NCI-H2196 (cell line): ENCODE measurements at regions not wholly inside any gene's neighbourhood (a gene's known extent, or its start where the extent isn't known, plus 50 kb on each side); places are given as distances from the start of the nearest gene placed in this dataset.
"Not testable (repeated sequence)": the region's sequence is repeated elsewhere in the genome, so short reads cannot be mapped to it uniquely, and the experiment has no call there.

ENCODE experiments used
- DNase-seq: peaks from one replicate; lab custom pipeline; 2025; ENCODE audit not compliant: unreplicated experiment; lab: John Stamatoyannopoulos, UW

DNA sequence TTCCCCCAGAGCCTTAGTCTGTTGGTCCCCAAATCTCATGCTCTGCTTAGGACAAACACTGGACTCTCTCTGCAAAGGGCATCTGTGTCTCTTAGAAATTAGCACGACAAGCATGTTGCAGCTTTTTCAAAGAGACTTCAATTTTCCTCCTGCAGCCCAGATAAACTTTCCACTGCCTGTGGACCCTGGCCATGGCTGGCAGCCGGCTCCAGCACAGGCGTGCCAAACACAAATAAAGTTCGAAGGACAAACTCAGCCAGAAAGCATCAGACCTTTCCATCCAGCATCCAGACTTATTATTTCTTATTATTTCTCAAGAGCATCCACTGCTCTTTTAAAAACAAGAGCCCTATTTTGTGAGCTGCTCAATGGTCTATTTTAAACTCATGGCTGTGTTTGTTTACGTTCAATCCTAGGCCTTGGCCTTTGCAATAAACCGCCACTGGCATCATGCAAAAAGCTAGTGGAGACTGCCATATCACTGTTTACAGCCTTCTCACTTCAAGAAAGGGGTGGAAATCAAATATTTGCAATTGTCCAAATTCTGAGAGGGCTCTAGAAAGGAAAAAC, 300.8 kb downstream of the BCL11A start:
- no peak for DNase-seq

DNA sequence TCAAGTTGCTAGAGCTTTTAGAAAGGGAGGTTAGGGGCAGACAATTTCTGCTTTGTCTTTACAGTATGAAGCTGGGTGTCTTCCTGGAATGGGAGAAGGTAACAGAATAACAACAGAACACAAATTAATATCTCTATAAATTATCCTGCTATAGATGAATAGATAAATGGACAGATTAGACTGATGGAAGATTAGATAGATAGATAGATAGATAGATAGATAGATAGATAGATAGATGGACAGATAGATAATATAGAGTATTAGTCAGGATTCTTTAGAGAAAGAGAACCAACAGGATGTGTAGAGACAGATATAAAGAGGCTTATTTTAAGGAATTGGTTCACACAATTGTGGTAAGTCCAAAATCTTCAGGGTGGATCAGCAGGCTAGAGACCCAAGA, 302.2 kb downstream of the BCL11A start:
- no peak for DNase-seq

DNA sequence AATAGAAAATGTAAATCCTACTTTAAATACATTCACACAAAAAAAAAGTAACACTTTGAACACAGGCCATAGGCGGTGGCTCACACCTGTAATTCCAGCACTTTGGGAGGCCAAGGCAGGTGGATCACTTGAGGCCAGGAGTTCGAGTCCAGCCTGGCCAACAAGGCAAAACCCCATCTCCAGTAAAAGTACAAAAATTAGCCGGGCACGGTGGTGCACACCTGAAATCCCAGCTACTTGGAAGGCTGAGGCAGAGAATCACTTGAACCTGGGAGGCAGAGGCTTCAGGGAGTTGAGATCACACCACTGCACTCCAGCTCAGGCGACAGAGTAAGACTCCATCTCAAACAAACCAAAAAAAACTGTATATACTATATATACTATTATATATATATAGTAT, 303.6 kb downstream of the BCL11A start:
- no peak for DNase-seq

DNA sequence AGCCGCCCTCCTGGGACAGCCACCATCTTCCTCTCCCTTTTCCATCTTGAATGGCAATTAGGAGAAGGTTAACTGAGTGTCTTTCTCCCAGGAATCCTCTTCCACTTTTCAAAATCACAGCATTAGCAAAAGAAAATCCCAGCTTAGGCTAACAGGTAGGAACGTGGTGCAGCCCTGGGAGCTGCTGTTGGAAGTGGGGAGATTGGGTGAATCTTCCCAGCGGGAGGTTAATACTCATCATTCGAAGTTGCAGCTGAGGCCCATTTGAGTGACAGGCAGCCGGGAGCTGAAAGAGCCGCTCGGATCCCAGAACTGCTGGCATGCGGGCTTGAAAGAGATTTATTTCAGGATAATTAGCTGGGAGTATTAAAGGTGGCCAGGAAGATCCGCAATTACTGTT, 306.0 kb downstream of the BCL11A start:
- no peak for DNase-seq

DNA sequence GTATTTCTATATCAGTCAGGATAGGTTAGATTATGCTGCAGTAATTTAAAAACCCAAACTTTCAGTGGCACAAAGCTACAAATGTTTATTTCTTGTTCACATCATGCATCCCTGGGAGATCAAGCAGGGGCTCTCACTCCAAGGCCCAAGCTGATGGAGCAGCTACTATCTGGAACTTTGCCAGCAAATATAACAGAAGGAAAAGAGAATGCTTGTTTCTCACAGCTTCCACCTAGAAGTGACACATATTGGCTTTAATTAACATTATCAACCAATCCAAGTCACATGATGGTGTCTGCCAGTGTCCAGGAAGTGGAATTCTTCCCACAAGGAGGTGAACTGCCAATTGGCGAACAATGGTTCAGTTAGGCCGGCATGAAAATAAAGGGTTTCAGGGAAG, 306.9 kb downstream of the BCL11A start:
- no peak for DNase-seq

DNA sequence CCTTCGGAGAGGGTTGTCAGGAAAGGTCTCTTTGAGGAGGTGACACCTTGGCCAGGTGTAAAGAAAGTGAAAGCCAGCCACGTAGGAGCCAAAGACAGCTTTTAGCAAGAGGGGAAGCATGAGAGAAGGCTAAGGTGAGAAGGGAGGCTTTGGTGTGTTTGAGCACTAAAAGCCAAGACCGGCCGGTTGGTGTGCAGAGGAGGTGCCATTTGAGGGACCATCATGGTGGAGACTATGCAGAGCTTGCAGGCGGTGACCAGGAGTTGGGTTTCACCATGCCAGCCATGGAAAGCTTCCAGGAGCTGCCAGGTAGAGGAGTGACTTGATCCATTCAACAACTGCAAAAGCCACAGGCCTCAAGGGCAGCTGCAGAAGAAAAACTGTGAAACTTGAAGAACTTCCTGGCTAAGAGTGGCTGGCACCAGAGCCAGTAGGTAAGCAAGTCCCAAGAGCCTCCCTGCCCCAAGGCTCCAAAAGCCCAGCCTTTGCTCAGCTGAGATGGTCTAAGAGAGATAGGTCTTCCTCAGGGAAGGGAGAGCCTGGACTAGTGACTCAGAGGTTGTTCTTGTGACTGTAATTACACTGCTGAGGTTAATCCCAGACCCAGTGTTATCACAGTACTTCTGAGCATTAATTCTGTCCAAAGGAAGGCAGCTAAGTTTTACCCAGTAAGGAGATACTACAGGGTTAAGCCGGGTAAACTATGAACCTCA, 319.0 kb downstream of the BCL11A start:
- DNase-seq = no peak

DNA sequence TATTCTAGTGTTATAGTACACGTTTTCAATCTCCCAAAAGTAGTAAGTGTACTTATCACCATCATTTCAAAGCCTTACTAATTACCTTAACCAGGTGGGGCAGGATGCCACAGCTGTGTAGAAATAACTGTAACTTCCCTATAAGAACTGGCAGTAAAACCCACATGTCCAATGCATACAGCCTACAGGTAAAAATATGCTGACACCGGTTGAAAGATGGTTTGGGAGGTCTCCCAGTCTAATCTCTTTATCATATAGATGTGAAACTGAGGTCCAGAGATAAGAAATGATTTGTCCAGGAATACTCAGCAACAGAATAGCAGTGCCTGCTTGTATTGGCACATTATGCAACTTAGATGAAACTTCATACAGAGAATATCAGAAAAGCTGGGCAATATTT, 322.9 kb downstream of the BCL11A start:
- DNase-seq = no peak

DNA sequence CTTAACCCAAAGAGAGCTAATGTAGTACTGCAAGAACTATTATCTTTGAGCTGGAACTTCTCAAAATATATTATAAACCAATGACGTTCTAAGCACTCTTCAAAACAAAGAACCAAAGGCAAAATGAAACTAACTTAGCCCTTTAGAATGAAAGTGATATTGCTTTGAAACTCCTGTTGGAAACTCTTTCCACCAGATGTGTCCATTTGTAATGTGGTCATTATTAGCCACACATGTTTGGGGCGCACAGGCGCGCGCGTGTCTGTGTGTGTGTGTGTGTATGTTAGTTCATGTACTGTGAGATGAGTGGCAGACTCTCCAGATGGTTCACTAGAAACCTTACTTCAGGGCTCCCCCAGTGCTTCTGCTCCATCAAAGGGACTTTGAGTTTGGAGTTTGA, 323.4 kb downstream of the BCL11A start:
- no peak for DNase-seq

DNA sequence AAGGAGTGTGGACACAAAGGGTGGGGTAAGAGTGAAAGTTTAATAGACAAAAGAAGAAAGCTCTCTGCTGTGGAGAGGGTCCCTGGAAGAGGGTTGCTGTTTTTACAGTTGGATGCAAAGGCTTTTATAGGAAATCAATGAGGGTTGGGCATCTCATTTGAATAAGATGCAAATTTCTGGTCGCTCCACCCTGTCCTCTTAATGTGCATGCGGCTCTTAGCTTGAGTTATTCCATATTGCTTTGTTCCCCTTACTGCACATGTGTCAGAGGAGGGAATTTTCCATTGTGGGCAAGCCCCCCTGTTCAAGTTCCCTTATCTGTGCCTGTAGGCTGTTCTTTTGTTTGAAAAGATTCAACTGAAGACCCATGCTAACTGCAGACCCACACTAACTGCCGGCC, 326.5 kb downstream of the BCL11A start:
- DNase-seq = no peak

DNA sequence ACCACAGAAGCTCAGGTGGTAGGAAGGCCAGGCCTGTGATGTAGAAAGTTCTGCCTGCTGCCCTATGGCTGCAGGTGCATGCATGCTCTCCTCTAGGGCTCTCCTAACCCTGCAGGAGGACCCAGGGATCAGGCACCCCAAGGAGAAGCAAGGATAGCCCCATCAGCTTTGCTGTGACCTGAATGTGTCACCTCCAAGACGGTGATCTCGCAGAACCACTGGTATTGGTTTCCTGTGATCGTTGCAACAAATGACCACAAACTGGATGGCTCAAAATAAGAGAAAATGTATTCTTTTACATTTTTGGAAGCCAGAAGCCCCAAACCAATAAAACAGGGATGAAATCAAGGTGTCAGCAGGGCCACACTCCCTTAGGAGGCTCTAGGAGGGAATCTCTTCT, 327.3 kb downstream of the BCL11A start:
- no peak for DNase-seq

DNA sequence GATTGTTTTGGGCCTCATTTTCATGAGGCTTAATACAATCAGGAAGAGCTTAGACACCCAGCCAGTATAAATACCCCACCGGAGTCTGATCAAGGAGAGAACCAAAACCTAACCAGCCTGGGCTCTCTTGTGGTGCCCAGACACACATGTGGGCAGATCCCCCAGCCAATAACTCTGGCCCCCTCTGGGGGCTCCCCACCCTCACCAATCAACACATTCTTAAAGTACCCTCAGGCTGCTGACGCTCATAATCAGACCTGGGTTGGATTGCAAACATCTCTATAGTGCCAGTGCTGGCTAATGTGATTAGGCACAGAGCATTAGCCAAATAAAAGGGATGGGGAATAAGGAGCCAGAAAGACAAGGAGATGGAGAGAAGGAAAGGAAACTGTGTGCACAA, 329.6 kb downstream of the BCL11A start:
- no peak for DNase-seq

DNA sequence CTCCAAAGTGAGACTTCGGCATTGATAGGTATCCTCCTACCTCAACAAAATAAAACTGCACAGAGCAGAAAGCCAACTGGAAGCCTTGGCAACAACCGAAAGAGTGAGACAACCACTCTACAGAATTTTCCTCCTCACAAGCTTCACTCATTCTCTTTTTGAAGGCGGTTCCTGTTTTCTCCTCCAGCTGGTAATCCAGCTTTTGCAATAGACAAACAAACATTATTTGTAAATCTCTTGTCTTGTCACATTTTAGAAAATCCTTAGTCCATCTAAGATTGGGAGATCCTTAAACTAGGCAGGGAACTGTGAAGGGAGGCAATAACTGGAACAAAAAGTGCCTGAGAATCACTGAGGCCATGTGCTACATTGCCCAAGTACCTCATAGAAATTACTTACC, 332.4 kb downstream of the BCL11A start:
- no peak for DNase-seq

DNA sequence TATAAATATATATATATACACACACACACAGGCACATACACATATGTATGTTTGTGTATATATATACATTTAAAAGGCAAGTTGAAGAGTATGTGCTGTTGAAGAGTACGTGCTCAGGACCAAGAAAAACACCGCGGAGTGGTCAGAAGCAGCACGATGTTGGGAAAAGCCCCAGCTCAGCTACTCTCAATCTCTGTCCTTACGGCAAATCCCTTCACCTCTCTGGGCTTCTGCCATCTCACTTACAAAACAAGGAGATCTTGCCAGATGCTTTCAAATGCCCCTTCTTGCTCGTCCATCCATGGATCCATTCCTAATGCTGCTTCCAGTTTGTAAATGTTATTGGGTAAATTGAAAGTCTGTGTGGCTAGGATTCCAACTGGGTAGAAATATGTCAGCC, 333.9 kb downstream of the BCL11A start:
- no peak for DNase-seq

DNA sequence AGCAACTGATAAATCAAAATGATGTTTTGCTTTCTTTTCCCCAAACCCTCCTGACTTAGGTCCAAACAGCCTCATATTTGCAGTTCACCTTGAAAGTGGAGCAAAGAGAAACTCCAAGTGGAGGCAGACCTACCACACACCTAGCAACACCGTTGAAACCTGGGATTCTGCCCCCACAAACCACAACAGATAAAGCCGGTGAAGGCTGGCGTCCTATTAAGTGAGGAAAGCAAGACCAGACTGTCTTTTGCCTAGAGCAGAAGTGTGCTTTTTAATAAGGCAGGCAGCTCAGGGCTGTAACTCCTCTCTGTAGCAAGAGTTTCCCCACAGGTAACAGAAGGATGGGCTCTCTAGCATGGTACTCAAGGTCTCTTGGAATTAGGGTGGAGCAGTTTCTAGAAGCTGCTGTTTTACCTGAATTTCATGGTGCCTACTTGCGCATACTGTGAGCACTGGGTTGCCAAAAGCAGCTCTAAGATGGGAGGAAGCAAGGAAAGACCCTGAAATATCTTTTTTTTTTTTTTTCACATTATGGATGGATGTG, 336.9 kb downstream of the BCL11A start:
- no peak for DNase-seq

DNA sequence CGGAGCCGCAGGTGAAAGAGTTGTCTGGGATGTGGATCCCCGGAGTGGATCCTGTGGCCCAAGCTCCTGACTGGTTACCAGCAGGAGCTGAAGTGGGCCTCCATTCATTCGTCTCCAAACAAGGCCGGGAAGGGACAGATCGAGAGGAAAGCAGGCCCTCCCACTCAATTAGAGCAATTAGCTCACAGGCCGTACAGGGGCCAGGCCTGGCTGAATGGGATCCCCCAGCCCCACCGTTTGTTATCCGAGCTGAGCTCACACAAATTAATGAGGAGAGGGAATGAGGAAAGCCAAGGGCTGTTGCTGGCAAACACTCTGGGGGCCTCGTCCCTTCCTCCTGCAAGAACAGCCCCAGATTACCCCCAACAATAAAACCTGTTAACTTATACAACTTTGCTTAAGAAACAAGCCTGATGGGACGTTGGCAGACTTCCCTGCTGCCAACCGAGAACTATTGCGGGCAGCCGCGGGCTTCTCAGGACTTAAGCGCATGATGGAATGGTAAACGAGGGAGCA, 338.0 kb downstream of the BCL11A start:
- DNase-seq = no peak

DNA sequence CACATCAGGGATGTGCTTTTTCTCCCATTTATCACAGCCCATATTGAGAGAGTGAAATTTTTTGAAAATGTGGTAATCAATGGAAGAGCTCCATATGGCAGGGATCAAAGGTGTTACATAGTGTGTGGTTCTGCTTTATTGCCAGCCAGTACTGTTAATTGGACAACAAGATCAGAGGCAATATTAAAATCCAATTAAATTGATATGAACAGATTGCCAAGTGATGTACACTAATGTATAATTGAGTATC, 338.9 kb downstream of the BCL11A start:
- no peak for DNase-seq

DNA sequence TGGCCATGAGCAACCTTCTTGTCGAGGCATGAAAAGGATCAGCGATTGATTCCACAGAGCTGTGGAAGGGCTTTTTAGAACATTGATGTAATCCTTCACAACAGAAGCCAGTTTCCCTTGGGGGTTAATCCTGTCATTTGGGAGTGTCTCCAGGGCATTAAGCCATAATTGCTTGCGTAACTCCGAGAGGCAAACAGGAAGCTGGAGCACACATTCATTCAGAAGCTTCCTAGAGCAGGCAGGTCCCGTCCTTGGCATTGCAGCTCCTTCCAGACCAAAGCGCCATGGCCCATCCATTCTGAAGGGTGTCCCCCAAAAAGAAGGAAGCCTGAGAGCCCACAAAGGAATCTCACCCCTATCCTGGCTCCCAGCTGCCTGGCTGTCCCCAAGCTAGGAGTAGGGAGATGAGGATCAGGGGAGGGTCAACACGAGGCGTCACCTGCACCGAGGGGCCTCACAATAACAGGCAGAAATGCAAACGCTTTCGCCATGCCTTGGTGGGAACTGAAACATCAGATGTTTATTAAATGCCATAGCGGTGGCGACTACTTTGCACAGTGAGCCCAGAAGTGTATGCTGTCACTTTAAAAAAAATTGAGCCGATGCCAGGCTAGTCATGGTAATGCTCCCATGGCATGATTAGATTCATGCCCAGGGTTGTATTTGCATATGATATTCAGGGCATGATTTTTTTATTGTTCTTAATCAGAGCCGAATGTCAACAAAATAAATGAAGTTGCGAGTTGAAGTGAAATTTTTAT, 339.4 kb downstream of the BCL11A start:
- no peak for DNase-seq

DNA sequence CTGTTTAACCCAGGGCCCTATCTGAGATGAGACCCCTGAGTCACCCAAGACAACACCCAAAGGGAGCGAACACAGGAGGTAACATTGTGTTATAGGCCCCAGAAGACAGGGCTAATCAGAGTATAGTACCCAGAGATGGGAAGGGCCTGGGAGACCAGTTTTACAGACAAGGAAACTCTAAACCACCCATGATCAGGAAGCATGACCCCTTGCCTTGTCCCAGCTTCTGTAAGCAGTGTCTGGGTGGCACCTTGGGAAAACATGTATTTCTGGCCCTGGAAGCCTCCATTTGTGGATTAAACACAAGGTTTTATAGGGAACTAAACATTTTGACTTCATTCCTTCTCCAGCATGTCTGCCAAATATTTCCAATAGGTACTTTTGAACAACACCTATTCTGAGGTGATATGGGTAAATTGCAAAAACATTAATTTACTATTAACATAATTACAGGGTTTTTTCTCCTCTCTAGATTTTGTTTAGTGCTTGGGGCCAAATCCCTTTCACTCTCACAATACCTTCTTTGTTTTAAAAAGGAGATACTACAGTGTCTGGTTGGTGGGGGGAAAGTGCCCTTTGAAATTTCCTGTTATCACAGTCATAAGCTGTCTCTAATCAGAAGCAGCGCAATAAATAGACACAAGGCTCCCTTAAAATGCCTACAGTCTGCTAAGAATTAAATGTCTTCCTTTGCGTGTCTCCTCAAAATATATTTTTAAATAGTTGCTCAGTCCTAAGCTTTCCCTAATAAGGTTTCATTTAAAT, 341.1 kb downstream of the BCL11A start:
- no peak for DNase-seq

DNA sequence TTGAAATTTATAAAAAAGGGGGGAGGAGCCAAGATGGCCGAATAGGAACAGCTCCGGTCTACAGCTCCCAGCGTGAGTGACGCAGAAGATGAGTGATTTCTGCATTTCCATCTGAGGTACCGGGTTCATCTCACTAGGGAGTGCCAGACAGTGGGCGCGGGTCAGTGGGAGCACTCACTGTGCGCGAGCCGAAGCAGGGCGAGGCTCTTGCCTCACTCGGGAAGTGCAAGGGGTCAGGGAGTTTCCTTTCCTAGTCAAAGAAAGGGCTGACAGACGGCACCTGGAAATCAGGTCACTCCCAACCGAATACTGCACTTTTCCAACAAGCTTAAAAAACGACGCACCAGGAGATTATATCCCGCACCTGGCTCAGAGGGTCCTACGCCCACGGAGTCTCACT, 364.4 kb downstream of the BCL11A start:
- not testable (repeated sequence) for DNase-seq

DNA sequence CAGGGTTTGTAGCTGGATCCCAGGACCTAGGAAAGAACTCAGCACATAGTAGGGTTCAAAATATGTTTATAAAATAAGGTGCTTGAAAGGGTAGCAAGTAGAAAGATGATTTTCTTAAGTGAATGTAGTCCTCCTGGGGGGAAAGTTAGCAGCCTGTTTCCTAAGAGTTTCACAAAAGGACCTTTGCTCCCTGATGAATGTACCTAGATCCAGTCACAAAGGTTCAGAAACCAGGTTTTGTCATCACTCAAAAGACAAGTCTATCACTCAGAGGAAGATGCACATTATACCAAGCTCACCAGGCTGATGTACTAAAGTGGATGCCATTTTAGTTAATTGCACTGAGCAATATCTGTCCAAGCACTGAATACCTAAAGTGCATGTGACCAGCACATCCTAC, 378.2 kb downstream of the BCL11A start:
- DNase-seq = no peak

DNA sequence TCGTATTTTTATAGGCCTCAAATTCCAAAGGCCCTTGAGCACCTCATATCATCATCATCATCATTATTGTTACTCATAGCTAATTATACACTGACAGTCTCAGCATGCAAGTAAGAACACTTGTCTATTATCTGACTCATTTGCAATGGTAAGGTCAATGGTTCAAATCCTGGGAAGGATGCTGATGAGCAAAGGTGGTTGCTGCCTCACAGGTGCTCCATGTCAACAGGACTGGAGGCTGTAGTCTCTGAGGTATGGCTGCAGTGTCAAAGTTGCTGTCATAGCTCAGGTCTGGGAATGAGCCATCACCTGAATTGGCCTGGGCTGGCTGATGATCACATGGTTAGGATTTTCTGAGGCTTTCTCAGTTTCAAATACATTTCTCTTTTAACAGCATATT, 379.3 kb downstream of the BCL11A start:
- DNase-seq = no peak

DNA sequence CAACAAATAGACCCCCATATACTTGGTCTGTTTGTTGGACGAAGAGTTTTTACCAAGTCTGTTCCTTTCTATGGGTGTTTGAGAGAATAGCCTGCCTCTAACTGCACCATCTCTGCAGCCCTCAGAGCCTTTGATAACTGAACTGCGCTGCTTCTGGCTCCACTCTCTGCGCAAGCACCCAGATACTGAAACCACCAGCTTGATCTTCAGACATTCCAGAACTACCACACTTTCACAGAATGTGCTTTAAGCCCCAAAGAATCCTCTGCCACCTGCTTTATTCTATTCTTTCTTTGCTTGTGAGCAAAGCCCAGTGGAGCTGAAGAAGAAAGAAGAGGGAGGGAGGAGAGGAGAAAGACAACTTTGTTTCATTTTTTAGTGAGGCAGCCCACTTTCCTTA, 380.7 kb downstream of the BCL11A start:
- no peak for DNase-seq
